IPS-20b (cell line): ENCODE measurements at regions not wholly inside any gene's neighbourhood (a gene's known extent, or its start where the extent isn't known, plus 50 kb on each side); places are given as distances from the start of the nearest gene placed in this dataset.

ENCODE experiments used
- H3K27ac ChIP-seq: one replicate; pipeline ENCODE4 v1.5.1; 2013; ENCODE audit warnings: low read length
- H3K27me3 ChIP-seq: 2 replicates; pipeline ENCODE4 v1.6.1; 2013; ENCODE audit warnings: mild to moderate bottlenecking, low read length, inconsistent platforms; ENCODE audit not compliant: insufficient read depth
- H3K36me3 ChIP-seq: 2 replicates; pipeline ENCODE4 v1.6.1; 2013; ENCODE audit warnings: low read depth, mild to moderate bottlenecking, inconsistent platforms, low read length, moderate library complexity; ENCODE audit not compliant: insufficient read depth
- H3K4me1 ChIP-seq: 2 replicates; pipeline ENCODE4 v1.6.1; 2013; ENCODE audit warnings: mild to moderate bottlenecking, control low read depth, inconsistent platforms, low read length, moderate library complexity; ENCODE audit not compliant: insufficient read depth
- H3K4me3 ChIP-seq: 2 replicates; pipeline ENCODE4 v1.5.1; 2013; ENCODE audit warnings: mild to moderate bottlenecking, low read length, inconsistent platforms
- H3K9ac ChIP-seq: 2 replicates; pipeline ENCODE4 v1.6.1; 2013; ENCODE audit warnings: low read depth, mild to moderate bottlenecking, inconsistent platforms, low read length, moderate library complexity
- H3K9me3 ChIP-seq: 2 replicates; pipeline ENCODE4 v1.6.1; 2013; ENCODE audit warnings: mild to moderate bottlenecking, low read depth, low read length, inconsistent platforms; ENCODE audit not compliant: insufficient read depth

DNA sequence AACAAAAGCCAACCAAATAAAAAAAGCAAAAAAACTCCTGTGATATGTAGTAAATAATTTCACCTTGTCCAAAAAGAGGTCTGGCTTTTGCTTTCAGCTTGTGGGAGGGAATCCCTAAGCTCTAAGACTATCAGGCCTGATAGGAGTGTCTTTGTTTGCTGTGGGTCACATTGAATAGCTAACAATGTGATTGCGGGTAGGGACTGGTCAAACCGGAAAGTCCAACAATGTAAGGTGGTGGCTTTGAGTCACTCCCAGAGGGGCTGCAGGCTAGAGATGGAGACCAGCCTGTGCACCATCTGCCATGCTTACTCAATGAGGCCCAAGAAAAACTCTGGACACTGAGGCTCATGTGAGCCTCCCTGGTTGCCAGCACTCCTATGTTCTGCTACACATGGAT is 192.9 kb downstream of the TFCP2L1 start:
- Histone ChIP-seq H3K27ac (no peak overlapping the region), H3K4me1 (no peaks in the 10 kb centered on the region), H3K9me3 (peaks cover 4% of the 10 kb centered on the region), H3K4me3 (no peak overlapping the region), H3K36me3 (no peaks in the 10 kb centered on the region), H3K27me3 (peaks cover 12% of the 10 kb centered on the region), H3K9ac (no peak overlapping the region)

DNA sequence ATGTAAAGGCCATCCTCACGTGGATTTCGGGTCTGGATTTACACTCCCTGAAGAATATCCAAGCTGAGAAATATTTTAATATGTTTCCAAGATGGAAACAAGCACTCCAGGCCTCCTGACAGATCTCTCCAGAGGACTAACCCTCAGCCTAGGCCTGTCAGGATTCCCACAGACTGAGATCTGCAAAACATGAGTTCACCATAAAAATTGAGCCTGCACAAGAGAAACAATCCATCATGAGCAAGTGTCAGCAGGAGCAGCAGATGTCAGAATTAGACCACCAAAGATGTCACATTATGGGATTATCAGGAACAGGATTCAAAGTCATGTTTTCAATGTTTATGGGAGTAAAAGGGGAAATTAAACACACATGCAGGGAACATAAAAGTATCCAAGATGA is 191.3 kb downstream of the TFCP2L1 start:
- Histone ChIP-seq H3K9me3 (peaks cover 4% of the 10 kb centered on the region), H3K9ac (no peak overlapping the region), H3K4me1 (no peaks in the 10 kb centered on the region), H3K4me3 (no peak overlapping the region), H3K36me3 (no peaks in the 10 kb centered on the region), H3K27ac (no peak overlapping the region), H3K27me3 (peaks cover 17% of the 10 kb centered on the region)

- H3K27ac ChIP-seq, result no peak overlapping the region
- peaks cover 4% of the 10 kb centered on the region for H3K9me3 ChIP-seq
- peaks cover 18% of the 10 kb centered on the region for H3K27me3 ChIP-seq
- H3K4me1 ChIP-seq, result no peaks in the 10 kb centered on the region
- no peaks in the 10 kb centered on the region for H3K36me3 ChIP-seq
- no peak overlapping the region for H3K4me3 ChIP-seq
- no peak overlapping the region for H3K9ac ChIP-seq
Measured at GRCh38 chr2:121094101-121094500, 190.9 kb downstream of the TFCP2L1 start.

- Histone ChIP-seq H3K36me3 (no peaks in the 10 kb centered on the region), H3K4me1 (no peaks in the 10 kb centered on the region), H3K27ac (no peak overlapping the region), H3K9me3 (peaks cover 4% of the 10 kb centered on the region), H3K27me3 (peaks cover 18% of the 10 kb centered on the region), H3K9ac (no peak overlapping the region), H3K4me3 (no peak overlapping the region)
Measured at GRCh38 chr2:121094845-121095244, 190.2 kb downstream of the TFCP2L1 start.

- Histone ChIP-seq H3K9me3 (peaks cover 4% of the 10 kb centered on the region), H3K36me3 (no peaks in the 10 kb centered on the region), H3K4me3 (no peak overlapping the region), H3K27me3 (peaks cover 18% of the 10 kb centered on the region), H3K9ac (no peak overlapping the region), H3K27ac (no peak overlapping the region), H3K4me1 (no peaks in the 10 kb centered on the region)
Measured at GRCh38 chr2:121095257-121096080, 189.5 kb downstream of the TFCP2L1 start.

DNA sequence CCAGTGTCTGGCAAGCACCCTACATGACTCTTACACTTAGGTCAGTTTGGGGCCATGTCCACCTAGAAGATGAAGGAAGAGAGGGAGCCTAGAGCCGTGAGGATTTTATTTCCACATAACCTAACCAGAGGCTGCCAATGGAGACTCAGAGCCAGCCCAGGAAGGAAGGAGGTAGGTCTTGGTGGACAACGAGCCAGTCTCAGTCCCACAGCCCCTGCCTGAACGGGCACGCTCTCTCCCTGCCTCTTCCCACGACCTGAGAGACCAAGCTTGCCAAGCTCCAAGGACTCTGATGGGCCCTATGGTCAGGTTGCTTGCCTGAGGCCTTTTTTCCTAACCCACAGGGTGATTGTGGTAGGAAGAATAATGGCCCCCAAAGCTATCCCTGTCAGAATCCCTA is 188.4 kb downstream of the TFCP2L1 start:
- Histone ChIP-seq H3K36me3 (no peaks in the 10 kb centered on the region), H3K9ac (no peak overlapping the region), H3K4me1 (no peaks in the 10 kb centered on the region), H3K4me3 (no peak overlapping the region), H3K9me3 (peaks cover 4% of the 10 kb centered on the region), H3K27ac (no peak overlapping the region), H3K27me3 (peaks cover 18% of the 10 kb centered on the region)

DNA sequence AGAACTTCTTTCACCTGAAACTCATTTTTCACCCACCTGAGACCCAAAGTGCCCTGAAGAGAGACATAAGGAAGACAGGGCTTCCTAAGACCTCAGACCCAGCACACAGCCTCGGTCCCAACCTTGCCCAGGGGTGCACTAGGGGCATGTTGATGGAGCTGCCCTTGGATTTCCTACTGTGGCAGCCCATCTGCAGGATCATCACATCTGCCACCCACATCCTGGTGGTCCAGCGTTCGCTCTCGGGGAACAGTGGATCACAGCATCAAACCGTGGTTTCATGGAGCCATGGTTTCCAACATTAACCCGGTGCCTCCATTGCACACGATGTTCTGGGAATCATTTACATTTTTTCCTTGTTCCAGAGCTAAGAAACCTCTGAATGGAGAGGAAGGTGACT is 186.4 kb downstream of the TFCP2L1 start:
- Histone ChIP-seq H3K27me3 (peaks cover 18% of the 10 kb centered on the region), H3K27ac (no peak overlapping the region), H3K9me3 (no peaks in the 10 kb centered on the region), H3K4me3 (no peak overlapping the region), H3K36me3 (no peaks in the 10 kb centered on the region), H3K4me1 (no peaks in the 10 kb centered on the region), H3K9ac (no peak overlapping the region)

- Histone ChIP-seq H3K9me3 (no peaks in the 10 kb centered on the region), H3K4me3 (no peak overlapping the region), H3K27ac (no peak overlapping the region), H3K36me3 (no peaks in the 10 kb centered on the region), H3K4me1 (no peaks in the 10 kb centered on the region), H3K27me3 (peaks cover 18% of the 10 kb centered on the region), H3K9ac (no peak overlapping the region)
Measured at GRCh38 chr2:121099329-121100290, 185.4 kb downstream of the TFCP2L1 start.

GRCh38 chr2:121101093-121101715 is 183.8 kb downstream of the TFCP2L1 start:
- H3K4me3 ChIP-seq, result no peak overlapping the region
- H3K9ac ChIP-seq, result no peak overlapping the region
- no peaks in the 10 kb centered on the region for H3K36me3 ChIP-seq
- H3K4me1 ChIP-seq, result no peaks in the 10 kb centered on the region
- peaks cover 14% of the 10 kb centered on the region for H3K27me3 ChIP-seq
- no peaks in the 10 kb centered on the region for H3K9me3 ChIP-seq
- H3K27ac ChIP-seq, result no peak overlapping the region

DNA sequence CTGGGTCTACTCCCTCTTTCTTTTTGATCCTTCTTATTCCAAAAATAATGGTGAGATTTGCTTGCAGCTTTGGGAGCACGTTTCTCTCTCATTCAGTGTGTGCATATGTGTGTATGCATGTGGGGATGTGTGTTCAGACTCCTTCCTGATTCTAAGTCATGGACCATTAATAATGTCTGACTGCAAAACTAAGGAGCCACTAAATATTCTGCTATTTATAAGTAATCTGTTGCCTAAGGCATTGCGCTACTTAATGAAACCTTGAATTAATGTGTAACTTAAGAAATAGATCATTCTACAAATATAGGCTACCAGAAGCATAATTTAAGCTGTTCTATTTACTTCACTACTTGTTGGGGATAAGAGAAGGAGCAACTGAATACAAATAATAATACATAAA is 182.1 kb downstream of the TFCP2L1 start:
- H3K9ac ChIP-seq, result no peak overlapping the region
- H3K27me3 ChIP-seq, result 0 out of 2 replicates have a peak, but pooled peaks cover 6% of the 10 kb centered on the region
- no peaks in the 10 kb centered on the region for H3K9me3 ChIP-seq
- no peak overlapping the region for H3K27ac ChIP-seq
- H3K4me1 ChIP-seq, result no peaks in the 10 kb centered on the region
- H3K36me3 ChIP-seq, result no peaks in the 10 kb centered on the region
- H3K4me3 ChIP-seq, result no peak overlapping the region

DNA sequence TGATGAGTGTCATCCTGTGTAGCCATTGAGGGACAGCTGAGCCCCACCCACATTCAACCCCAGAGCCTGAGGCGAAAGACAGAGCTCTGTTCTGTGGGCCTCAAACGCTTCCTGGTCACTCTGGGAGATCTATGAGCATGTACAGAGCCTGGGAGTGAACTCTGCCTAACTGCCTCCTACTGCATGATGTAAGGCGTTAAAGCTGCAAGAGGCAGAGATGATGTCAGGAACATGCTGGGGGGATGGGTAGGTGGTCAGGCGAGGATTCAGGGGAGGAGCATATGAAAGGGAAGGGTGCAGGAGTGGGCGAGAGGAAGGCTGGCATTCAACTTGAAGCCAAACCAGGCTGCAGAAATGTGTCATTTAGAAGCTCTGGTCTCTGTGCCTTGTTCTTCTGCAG is 181.0 kb downstream of the TFCP2L1 start:
- Histone ChIP-seq H3K9me3 (no peaks in the 10 kb centered on the region), H3K36me3 (no peaks in the 10 kb centered on the region), H3K4me1 (no peaks in the 10 kb centered on the region), H3K4me3 (no peak overlapping the region), H3K27ac (no peak overlapping the region), H3K27me3 (no peaks in the 10 kb centered on the region), H3K9ac (no peak overlapping the region)
